ENCODE measurements at regions not wholly inside any gene's neighbourhood (a gene's known extent, or its start where the extent isn't known, plus 50 kb on each side); places are given as distances from the start of the nearest gene placed in this dataset.

- DNase-seq (ENCODE audit: low read depth), result no peak
Measured at GRCh38 chr2:6626401-6627012, 239.2 kb downstream of the CMPK2 start.

- no peak for DNase-seq (ENCODE audit: low read depth)
Measured at GRCh38 chr2:6627316-6627715, 238.4 kb downstream of the CMPK2 start.

GRCh38 chr2:6630209-6630608 lies 235.5 kb downstream of the CMPK2 start:
- DNase-seq (ENCODE audit: low read depth), result no peak

GRCh38 chr2:6635296-6635695 lies 230.4 kb downstream of the CMPK2 start:
- DNase-seq (ENCODE audit: low read depth), result no peak

GRCh38 chr2:6637330-6637729 lies 228.4 kb downstream of the CMPK2 start:
- no peak for DNase-seq (ENCODE audit: low read depth)

DNA sequence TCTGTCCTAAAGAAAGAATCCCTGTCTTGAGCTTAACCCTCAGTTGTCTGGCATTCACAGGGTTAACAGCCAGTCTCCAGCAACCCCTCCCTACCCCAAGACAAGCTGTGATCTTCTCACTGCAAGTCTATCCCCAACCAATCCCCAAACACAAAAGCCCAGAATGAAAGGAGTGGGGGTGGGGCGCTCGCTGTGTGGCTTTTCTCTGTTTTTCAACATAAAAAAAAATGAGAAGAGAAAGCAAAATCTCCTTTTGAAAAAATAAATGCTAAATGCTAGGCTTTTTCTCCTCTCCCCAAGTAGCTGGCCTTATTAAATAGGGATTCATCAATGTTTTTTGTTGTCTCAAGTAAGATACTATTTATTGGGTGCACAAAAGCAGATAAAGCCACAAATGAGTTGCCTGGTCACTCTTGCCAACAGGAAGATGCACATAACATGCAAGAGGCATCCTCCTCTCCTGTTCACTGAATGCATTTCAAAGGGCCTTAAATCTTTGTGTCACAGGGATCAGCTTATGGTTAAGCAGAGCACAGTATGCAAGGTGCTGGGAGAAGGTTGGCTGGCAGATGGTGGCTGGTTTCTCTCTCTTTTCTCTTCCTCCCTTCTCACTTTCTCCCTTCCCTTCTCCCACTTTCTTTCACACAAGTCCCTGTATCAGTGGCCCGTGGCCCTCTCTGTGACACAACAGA lies 225.6 kb downstream of the CMPK2 start:
- DNase-seq (ENCODE audit: low read depth), result no peak

DNA sequence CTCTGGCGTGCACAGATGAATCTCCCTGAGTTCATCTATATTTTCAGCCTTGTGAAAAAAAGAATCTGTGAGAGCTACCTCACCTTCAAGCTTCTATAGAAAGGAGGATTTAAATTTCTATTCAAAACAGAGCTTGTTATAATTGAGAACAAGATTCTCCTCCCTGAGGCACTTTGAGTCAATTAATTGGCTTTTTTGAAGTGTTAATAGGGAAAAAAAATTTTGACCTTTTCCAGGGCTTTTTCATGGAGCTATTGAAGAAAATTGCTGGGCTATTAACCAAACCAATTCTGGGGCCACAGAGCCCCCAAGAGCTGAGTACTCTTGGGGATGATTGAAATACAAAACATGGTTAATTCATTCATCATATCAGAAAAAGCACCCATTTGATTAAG lies 225.1 kb downstream of the CMPK2 start:
- no peak for DNase-seq (ENCODE audit: low read depth)

GRCh38 chr2:6641956-6642355 lies 223.8 kb downstream of the CMPK2 start:
- no peak for DNase-seq (ENCODE audit: low read depth)

GRCh38 chr2:6644261-6644660 lies 221.4 kb downstream of the CMPK2 start:
- no peak for DNase-seq (ENCODE audit: low read depth)

DNA sequence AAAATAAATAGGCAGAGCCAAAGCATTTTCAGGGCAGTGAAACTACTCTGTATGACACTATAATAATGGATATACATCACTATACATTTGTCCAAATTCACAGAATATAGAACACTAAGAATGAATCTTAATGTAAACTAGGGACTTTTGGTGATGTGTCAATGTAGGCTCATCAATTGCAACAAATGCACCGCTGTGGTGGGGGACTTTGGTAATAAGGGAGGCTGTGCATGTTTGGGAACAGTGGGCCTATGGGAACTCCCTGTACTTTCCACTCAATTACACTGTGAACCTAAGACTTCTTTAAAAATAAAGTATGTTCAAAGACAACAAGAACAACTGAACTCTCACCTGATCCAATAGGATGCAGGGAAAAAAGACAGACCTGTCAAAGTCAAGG lies 220.7 kb downstream of the CMPK2 start:
- no peak for DNase-seq (ENCODE audit: low read depth)

- no peak for DNase-seq (ENCODE audit: low read depth)
Measured at GRCh38 chr2:6645672-6646071, 220.0 kb downstream of the CMPK2 start.

DNA sequence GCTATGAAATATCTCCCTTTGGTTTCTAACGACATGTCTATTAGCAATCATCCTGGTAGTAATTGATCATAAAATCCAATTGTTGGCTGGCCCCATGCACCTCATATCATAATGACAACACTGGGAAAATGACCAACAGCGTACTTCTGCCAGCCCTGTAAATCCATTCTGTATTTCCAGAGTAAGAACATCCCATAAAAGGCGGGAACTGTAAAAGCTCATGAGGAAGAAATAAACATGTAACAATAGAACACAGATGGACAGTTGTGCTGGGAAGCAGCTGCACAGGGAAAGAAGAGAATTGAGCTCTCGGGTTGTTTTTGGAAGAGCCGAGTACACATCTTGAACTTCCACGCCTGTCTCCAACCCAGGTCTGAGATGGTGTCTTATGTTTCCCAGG lies 218.7 kb downstream of the CMPK2 start:
- DNase-seq (ENCODE audit: low read depth), result no peak

DNA sequence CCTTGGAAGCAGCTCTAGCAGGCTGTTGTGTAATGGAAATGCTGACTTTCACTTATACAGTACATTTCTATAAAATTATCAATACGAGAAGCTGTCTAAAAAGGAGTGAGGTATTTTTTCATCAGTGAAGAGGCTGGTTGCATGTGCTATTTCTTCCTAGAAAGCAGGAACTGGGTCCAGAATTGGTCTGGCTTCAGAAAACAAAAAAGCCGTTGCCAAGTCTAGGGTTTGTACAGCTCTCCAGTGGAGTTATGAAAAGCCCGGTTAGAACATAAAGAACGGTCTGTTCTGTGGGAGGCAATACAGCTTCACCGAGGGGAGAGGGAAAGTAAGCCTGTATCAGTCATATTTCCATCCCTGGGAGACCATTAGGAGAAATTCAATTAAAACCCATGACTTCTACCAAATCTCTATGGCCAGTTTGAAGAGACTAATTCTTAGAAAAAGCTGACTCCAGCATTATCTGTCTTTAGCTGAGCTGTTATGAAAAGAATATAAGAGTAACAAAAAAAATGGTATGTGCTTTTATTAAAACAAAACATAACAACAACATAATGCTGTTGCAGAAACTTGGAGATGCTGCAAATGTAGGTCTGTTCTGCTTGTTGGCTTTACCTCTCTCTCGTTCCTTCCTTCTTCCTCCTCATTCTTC lies 217.0 kb downstream of the CMPK2 start:
- no peak for DNase-seq (ENCODE audit: low read depth)

DNA sequence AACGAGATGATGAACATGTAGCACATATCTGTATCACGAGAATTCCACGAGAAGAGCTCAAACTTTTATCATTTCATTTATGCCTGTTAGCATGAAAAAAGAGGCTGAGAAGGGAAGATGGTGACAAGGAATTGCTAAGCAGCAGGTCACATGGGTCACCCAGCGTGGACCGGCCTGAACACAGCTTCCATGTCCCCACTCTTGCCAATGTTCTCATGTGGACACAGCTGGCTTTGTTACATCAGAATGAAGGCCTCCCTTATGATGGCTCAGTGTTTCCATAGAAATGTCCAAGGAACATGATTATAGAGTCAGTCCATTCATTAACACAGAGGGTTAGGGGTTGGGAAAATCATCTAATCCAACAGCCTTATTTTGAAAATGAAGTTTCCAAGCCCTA lies 215.4 kb downstream of the CMPK2 start:
- DNase-seq (ENCODE audit: low read depth), result no peak

- no peak for DNase-seq (ENCODE audit: low read depth)
Measured at GRCh38 chr2:6652251-6652650, 213.5 kb downstream of the CMPK2 start.

DNA sequence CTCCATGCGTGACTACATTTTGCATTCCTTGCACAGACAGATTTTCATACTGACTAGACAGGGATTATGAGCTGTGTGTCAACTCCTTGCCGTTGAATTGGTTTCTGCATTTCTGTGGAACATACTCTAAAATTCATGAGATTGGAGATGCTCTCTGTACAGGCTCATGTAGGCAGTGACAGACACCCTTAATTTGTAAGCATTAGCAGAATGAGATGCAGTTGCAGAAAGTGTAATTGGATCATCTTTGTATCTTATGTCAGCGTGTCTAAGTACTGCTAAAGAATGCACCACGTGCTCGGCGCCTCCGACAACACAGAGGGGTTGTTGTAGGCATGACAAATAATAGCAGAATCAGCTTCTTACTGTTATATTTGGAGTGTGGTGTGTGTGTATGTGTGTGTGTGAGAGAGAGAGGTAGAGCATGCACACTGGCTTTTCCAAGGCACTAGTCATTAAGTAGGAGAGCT lies 212.4 kb downstream of the CMPK2 start:
- DNase-seq (ENCODE audit: low read depth), result no peak

DNA sequence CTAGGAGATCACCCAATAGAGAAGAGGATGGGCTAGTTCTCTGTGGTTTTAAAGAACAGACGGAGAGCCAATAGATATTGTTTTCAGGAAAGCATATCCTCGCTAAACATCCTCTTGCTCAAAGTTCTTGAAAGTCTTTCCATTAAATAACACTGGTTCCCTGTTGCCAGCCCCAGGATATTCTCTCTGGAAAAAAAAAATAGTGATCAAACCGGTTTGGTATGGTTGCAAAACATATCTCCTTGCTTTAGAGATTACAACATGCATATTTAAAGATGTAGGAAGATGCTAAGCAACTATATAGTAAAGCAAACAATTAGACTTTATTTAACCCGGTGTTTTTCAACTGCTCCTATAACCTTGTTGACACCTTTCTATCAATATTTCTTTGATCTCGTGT lies 211.4 kb downstream of the CMPK2 start:
- no peak for DNase-seq (ENCODE audit: low read depth)

DNA sequence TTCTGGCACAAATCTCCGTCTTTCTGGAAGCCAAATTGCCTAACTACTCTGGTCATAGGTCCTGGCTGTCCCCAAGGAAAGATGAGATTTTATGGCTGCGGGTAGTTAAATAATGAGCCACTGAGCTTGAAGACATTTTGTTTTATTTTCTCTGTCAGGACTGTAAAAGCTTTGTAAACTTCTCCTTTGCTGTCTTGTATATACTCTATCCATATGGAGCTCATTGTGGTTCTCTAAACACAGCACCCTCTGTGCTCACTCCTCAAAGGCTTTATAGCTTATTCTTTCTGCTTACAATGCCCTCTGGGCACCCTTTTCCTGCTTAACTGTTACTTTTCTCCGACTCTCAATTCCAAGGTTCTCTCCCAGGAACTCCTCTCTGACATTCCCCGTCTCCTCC lies 209.1 kb downstream of the CMPK2 start:
- DNase-seq (ENCODE audit: low read depth), result no peak

DNA sequence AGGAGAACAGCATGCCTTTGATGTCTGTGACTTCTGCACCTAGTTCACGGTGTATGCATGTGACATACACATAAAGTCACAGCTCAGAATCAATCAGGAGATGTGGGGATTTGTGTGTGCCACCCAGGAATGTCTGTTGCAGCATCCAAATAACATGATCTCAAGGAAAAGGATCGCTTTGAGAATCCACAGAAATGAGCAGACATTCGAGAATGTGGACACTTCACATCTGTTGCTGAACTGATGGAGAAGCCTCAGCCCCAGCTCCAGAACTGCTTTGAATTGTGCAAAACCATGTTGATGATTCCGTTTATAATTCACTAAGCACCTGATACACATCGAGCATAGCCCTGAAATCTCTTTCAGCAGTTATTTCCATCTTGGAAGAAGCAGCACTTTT lies 208.6 kb downstream of the CMPK2 start:
- no peak for DNase-seq (ENCODE audit: low read depth)

DNA sequence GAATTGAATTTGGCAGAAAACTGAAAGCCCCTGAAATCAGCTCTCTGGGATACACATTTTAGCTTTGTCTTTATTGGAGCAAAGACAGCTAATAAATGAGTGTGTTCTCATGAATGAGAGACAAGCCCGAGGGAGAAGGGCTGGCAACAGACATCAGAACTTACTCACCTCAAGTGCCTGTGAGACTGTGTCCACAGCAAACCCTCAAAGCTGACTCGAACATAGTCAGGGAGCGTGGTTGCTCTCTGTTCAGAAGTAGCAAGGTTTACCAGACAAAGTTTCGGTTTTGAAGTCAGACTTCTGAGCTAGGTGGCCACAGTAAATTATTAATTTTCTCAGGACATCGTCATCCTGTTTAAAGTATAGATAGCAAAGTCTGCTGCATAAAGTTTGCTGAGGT lies 207.9 kb downstream of the CMPK2 start:
- DNase-seq (ENCODE audit: low read depth), result no peak

- no peak for DNase-seq (ENCODE audit: low read depth)
Measured at GRCh38 chr2:6664332-6665061, 201.2 kb downstream of the CMPK2 start.

- DNase-seq (ENCODE audit: low read depth), result no peak
Measured at GRCh38 chr2:6665093-6666045, 200.3 kb downstream of the CMPK2 start.
